Smooth muscle cell (in vitro differentiated cells): ENCODE measurements at regions not wholly inside any gene's neighbourhood (a gene's known extent, or its start where the extent isn't known, plus 50 kb on each side); places are given as distances from the start of the nearest gene placed in this dataset.

ENCODE experiments used
- DNase-seq: peaks from one replicate; lab custom pipeline; 2025; ENCODE audit not compliant: unreplicated experiment; lab: John Stamatoyannopoulos, UW
- H2AFZ ChIP-seq: fragments of 200-600 bp; sonication (generic); 2 replicates; pipeline ENCODE4 v1.6.0; 2016; ENCODE audit warnings: antibody characterized with exemption, low read depth, mild to moderate bottlenecking
- H3F3A ChIP-seq: fragments of 200-600 bp; sonication (generic); 2 replicates; pipeline ENCODE4 v1.6.0; 2017; ENCODE audit warnings: antibody characterized with exemption, low read depth
- H3K27ac ChIP-seq: fragments of 200-600 bp; sonication (generic); 2 replicates; pipeline ENCODE4 v1.5.1; 2016; ENCODE audit warnings: low read depth, mild to moderate bottlenecking
- H3K27me3 ChIP-seq: fragments of 200-600 bp; sonication (generic); 2 replicates; pipeline ENCODE4 v1.6.1; 2016; ENCODE audit warnings: low read depth, mild to moderate bottlenecking
- H3K36me3 ChIP-seq: fragments of 200-600 bp; sonication (generic); 2 replicates; pipeline ENCODE4 v1.5.1; 2016; ENCODE audit warnings: low read depth
- H3K4me1 ChIP-seq: fragments of 200-600 bp; sonication (generic); 2 replicates; pipeline ENCODE4 v1.5.1; 2016; ENCODE audit warnings: low read depth
- H3K4me2 ChIP-seq: fragments of 200-600 bp; sonication (generic); 2 replicates; pipeline ENCODE4 v1.6.0; 2016; ENCODE audit warnings: mild to moderate bottlenecking
- H3K4me3 ChIP-seq: fragments of 200-600 bp; sonication (generic); 2 replicates; pipeline ENCODE4 v1.5.1; 2016; ENCODE audit warnings: mild to moderate bottlenecking
- H3K79me2 ChIP-seq: fragments of 200-600 bp; sonication (generic); 2 replicates; pipeline ENCODE4 v1.6.0; 2016; ENCODE audit warnings: low read depth, mild to moderate bottlenecking
- H3K9ac ChIP-seq: fragments of 200-600 bp; sonication (generic); 2 replicates; pipeline ENCODE4 v1.6.0; 2016; ENCODE audit warnings: low read depth
- H3K9me3 ChIP-seq: fragments of 200-600 bp; sonication (generic); replicated peaks from 2 replicates; pipeline ENCODE4 v1.5.1; 2016; ENCODE audit warnings: low read depth
- H4K20me1 ChIP-seq: fragments of 200-600 bp; sonication (generic); 2 replicates; pipeline ENCODE4 v1.6.0; 2016; ENCODE audit warnings: low read depth
- WGBS: methylation state at CpG from one replicate; pipeline ENCODE4 v1.1.7; 2016; ENCODE audit warnings: low lambda C conversion rate; 5-methylcytosine and 5-hydroxymethylcytosine counted together
- TF ChIP-seq, protein P1 (sequence below): fragments of 200-600 bp; sonication (generic); IDR thresholded peaks from 2 replicates; pipeline ENCODE4 v1.5.1; 2017; ENCODE audit warnings: borderline replicate concordance, mild to moderate bottlenecking, antibody characterized with exemption; ENCODE audit not compliant: insufficient read depth, poor library complexity, severe bottlenecking

DNA sequence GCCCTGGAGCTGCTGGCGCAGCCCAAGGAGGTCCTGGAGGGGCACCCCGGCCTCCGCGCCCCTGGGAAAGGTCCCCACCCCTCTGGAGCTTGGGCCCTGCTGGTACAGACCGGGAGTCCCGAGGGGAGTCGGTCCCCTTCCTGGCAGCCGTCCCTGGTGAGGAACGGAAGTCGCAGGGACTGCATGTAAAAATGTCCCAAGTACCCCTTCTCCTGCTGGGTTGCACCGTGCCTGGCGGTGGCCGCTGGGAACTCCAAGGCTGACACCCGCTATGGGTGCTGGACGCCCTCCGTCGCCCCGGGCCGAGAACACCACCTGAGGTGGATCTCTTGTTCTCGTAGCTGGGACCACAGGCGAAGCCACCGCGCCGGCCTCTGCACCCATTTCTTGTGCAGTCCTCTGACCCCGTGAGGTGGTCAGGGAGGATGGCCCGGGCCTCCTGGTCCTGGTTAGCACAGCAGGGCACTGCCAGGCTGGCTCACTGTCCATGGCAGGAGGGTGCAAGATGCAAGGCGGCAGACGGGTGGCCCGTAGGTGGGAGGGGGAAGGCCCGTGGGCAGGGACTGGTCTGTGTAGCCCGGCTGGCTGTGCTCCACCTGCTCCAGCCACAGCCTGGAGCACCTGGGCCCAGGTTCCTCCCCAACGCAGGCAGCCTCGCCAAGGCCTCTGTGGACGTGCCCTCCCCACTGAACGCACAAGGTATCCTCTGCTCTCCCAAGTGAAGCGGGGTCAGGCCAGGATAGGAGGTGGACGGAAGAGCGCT, 165.2 kb downstream of the IGLL1 start:
- no peak overlapping the region for H2AFZ ChIP-seq
- peaks cover 5% of the 10 kb centered on the region for H3F3A ChIP-seq
- no peak overlapping the region for H3K9ac ChIP-seq
- no peaks in the 10 kb centered on the region for H3K36me3 ChIP-seq
- no peak for DNase-seq
- no peaks in the 10 kb centered on the region for H4K20me1 ChIP-seq
- no peaks in the 10 kb centered on the region for H3K79me2 ChIP-seq
- TF ChIP-seq, protein P1, sequence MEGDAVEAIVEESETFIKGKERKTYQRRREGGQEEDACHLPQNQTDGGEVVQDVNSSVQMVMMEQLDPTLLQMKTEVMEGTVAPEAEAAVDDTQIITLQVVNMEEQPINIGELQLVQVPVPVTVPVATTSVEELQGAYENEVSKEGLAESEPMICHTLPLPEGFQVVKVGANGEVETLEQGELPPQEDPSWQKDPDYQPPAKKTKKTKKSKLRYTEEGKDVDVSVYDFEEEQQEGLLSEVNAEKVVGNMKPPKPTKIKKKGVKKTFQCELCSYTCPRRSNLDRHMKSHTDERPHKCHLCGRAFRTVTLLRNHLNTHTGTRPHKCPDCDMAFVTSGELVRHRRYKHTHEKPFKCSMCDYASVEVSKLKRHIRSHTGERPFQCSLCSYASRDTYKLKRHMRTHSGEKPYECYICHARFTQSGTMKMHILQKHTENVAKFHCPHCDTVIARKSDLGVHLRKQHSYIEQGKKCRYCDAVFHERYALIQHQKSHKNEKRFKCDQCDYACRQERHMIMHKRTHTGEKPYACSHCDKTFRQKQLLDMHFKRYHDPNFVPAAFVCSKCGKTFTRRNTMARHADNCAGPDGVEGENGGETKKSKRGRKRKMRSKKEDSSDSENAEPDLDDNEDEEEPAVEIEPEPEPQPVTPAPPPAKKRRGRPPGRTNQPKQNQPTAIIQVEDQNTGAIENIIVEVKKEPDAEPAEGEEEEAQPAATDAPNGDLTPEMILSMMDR: no peak
- no peak overlapping the region for H3K4me2 ChIP-seq
- WGBS: 96% methylated on average over 34 of the region's 38 CpGs
- H3K4me3 ChIP-seq: no peak overlapping the region
- H3K9me3 ChIP-seq: no peaks in the 10 kb centered on the region
- no peaks in the 10 kb centered on the region for H3K27me3 ChIP-seq
- H3K4me1 ChIP-seq: no peaks in the 10 kb centered on the region
- H3K27ac ChIP-seq: no peak overlapping the region

DNA sequence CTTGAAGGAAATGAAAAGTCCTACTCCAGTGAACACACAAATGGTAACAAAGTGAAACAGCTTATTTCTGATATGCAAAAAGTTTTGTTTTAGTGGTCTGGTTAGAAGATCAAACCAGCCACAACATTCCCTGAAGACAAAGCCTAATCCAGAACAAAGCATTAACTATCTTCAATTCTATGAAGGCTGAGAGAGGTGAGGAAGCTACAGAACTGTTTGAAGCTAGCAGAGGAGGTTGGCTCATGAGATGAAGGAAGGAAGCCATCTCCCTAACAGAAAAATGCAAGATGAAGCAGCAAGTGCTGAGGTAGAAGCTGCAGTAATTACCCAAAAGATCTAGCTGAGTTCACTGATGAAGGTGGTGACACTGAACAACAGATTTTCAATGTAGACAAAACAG, 168.4 kb downstream of the IGLL1 start:
- TF ChIP-seq, protein P1: no peak
- no peaks in the 10 kb centered on the region for H3K27me3 ChIP-seq
- H3F3A ChIP-seq: no peaks in the 10 kb centered on the region
- no peaks in the 10 kb centered on the region for H3K79me2 ChIP-seq
- no peaks in the 10 kb centered on the region for H3K4me1 ChIP-seq
- H3K4me2 ChIP-seq: no peak overlapping the region
- no peak overlapping the region for H2AFZ ChIP-seq
- no peaks in the 10 kb centered on the region for H4K20me1 ChIP-seq
- no peak overlapping the region for H3K27ac ChIP-seq
- no peak overlapping the region for H3K9ac ChIP-seq
- no peaks in the 10 kb centered on the region for H3K36me3 ChIP-seq
- H3K4me3 ChIP-seq: no peak overlapping the region
- no peak for DNase-seq
- no peaks in the 10 kb centered on the region for H3K9me3 ChIP-seq

DNA sequence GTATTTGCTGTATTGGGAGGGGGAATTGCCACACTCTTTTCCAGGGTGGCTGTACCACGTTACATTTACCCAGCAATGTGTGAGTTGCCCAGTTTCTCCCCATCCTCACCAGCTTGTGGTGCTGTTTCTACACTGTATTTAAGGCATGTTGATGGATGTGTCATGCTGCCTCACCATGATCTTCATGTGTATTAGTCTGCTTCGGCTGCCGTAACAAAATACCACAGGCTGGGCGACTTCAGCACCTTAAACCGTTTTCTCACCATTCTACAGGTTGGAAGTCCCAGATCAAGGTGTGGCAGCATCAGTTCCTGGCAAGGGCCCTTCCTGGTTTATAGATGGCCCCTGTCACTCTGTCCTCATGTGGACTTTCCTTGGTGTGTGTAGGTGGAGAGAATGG, 169.7 kb downstream of the IGLL1 start:
- Histone ChIP-seq H3K36me3 (no peaks in the 10 kb centered on the region), H2AFZ (no peak overlapping the region), H3K27me3 (no peaks in the 10 kb centered on the region), H3K4me1 (no peaks in the 10 kb centered on the region), H3K9me3 (no peaks in the 10 kb centered on the region), H3K79me2 (no peaks in the 10 kb centered on the region), H3K9ac (no peak overlapping the region), H3K4me2 (no peak overlapping the region), H3F3A (no peaks in the 10 kb centered on the region), H3K27ac (no peak overlapping the region), H4K20me1 (no peaks in the 10 kb centered on the region), H3K4me3 (no peak overlapping the region)
- DNase-seq: no peak
- 94% methylated on average over 5 of the region's 5 CpGs for WGBS
- TF ChIP-seq, protein P1: no peak

DNA sequence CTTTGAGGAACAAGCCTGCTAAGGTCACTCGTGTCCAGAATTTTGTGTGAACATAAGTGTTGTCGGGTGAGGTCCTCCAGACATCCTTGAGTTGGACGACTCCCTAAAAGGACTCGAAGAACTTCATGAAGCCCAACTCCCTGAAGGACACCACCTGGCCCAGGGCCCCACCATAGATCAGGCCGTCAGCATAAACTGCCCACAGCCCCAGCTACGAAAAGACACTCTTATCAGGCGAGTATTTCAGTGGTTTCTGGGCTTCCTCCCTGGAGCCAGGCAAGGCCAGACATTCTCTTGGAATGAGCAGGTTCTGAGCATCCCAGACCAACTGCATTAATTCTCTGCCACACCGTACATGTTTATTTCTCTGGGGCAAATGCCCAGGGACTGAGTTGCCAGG, 170.1 kb downstream of the IGLL1 start:
- Histone ChIP-seq H3K9ac (no peak overlapping the region), H3K36me3 (no peaks in the 10 kb centered on the region), H2AFZ (no peak overlapping the region), H3K27ac (no peak overlapping the region), H3K9me3 (no peaks in the 10 kb centered on the region), H4K20me1 (no peaks in the 10 kb centered on the region), H3F3A (no peaks in the 10 kb centered on the region), H3K4me2 (no peak overlapping the region), H3K4me3 (no peak overlapping the region), H3K27me3 (no peaks in the 10 kb centered on the region), H3K4me1 (no peaks in the 10 kb centered on the region), H3K79me2 (no peaks in the 10 kb centered on the region)
- DNase-seq: no peak
- 77% methylated on average over 8 of the region's 8 CpGs for WGBS
- TF ChIP-seq, protein P1: no peak
